Lower lobe of right lung (tissue), 2 donors: ENCODE measurements at regions not wholly inside any gene's neighbourhood (a gene's known extent, or its start where the extent isn't known, plus 50 kb on each side); places are given as distances from the start of the nearest gene placed in this dataset.

ENCODE experiments used
- ATAC-seq, 2 donors: fragments of 200-7000 bp; cut with Tn5 transposase; one replicate each; pipeline ENCODE4 v1.9.1; 2020 to 2022; ENCODE audit warnings: mild to moderate bottlenecking in 2 of 2, moderate library complexity in 2 of 2
- DNase-seq: peaks from one replicate; pipeline ENCODE4 v3.0.0-alpha.2; 2020
- H3K27ac ChIP-seq: fragments of 200-600 bp; one replicate; pipeline ENCODE4 v1.8.0; 2022
- H3K27me3 ChIP-seq: fragments of 200-600 bp; one replicate; pipeline ENCODE4 v1.8.0; 2022; ENCODE audit warnings: low read depth
- H3K36me3 ChIP-seq: fragments of 200-600 bp; one replicate; pipeline ENCODE4 v1.8.0; 2022; ENCODE audit warnings: mild to moderate bottlenecking
- H3K4me1 ChIP-seq: fragments of 200-600 bp; one replicate; pipeline ENCODE4 v1.8.0; 2022
- H3K4me3 ChIP-seq: fragments of 200-600 bp; one replicate; pipeline ENCODE4 v1.8.0; 2022; ENCODE audit warnings: mild to moderate bottlenecking
- H3K9me3 ChIP-seq: fragments of 200-600 bp; one replicate; pipeline ENCODE4 v1.8.0; 2022
- intact Hi-C: fragments of 100-400 bp; cut with DNase I; formaldehyde crosslinking; loops from one replicate; pipeline ENCODE4 v1.11.0; 2022
- TF ChIP-seq, protein P1 (sequence below): fragments of 200-600 bp; IDR thresholded peaks from one replicate; pipeline ENCODE4 v1.8.0; 2022; ENCODE audit warnings: antibody characterized with exemption, mild to moderate bottlenecking
- donor health status: DM: no; HTN: yes; CAD: no; lungs with severe emphysema.

DNA sequence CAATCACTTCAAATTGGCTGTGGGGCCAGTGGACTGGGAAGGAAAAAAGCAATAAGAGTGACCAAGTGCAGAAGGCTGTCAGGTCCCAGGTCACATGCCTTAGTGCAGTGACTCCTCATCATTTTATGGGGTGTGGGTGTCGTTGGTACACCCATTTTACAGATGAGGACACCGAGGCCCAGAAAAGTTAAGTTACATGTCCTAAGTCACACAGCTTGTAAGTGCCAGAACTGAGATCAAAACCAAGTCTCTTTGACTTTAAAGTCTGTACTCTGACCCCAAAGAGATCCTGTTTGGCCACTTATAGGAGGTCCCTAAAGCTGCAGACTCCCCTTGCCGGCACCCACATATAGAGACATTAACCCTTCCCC lies 63.0 kb upstream of the POLG start:
- Histone ChIP-seq H3K4me1 (peaks cover 10% of the 10 kb centered on the region), H3K9me3 (no peaks in the 10 kb centered on the region), H3K36me3 (no peaks in the 10 kb centered on the region), H3K27ac (no peak overlapping the region), H3K4me3 (no peak overlapping the region), H3K27me3 (peaks cover 84% of the 10 kb centered on the region)
- intact Hi-C loops: no loop called here
- TF ChIP-seq, protein P1, sequence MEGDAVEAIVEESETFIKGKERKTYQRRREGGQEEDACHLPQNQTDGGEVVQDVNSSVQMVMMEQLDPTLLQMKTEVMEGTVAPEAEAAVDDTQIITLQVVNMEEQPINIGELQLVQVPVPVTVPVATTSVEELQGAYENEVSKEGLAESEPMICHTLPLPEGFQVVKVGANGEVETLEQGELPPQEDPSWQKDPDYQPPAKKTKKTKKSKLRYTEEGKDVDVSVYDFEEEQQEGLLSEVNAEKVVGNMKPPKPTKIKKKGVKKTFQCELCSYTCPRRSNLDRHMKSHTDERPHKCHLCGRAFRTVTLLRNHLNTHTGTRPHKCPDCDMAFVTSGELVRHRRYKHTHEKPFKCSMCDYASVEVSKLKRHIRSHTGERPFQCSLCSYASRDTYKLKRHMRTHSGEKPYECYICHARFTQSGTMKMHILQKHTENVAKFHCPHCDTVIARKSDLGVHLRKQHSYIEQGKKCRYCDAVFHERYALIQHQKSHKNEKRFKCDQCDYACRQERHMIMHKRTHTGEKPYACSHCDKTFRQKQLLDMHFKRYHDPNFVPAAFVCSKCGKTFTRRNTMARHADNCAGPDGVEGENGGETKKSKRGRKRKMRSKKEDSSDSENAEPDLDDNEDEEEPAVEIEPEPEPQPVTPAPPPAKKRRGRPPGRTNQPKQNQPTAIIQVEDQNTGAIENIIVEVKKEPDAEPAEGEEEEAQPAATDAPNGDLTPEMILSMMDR: no peak
- ATAC-seq (no peak), DNase-seq (no peak)

DNA sequence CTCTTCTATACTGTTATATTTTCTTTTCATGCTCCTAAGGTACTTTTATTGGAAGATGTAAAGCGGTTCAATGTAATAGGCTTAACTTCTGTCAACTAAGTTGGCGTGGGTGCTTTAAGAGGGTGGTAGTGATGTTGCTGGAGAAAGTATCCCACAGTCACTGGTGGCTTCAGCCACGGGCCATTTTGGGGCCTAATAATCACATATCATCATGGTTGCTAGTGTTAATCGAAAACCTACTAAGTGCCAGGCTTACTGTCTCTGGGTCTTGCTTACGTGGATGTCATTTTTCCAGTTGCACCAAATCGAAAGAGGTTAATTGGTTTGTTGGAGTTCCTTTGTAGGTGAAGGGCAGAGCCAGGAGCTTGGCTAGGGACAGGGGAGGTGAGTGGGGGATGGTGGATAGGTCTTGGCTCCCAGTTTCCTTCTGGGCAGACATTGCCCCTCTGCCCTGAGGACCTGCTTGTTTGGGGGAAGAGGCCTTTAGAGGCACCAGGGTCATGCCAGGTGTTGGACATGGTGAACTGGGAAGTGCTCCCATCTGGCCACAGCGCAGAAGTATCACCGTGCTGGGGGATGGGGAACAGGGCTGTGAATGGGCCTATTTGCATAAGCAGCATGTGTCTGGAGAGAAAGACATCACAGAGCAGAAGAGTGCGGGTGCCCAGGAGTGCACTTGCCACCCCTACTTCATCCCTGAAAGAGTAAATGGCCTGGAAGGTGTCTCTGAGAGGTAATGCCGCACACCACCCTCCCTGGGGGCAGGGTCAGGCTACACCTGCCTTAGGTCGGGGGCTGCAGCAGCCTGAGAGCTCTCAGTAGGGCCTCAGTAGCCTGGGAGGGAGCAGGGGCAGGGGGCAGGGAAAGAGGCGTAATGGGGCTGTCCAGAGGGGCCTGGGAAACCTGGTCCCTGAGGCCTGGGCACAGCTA lies 62.4 kb upstream of the POLG start:
- peaks cover 10% of the 10 kb centered on the region for H3K4me1 ChIP-seq
- no peak overlapping the region for H3K4me3 ChIP-seq
- H3K9me3 ChIP-seq: no peaks in the 10 kb centered on the region
- no peak for ATAC-seq
- H3K27me3 ChIP-seq: peaks cover 84% of the 10 kb centered on the region
- intact Hi-C loops: no loop called here
- H3K27ac ChIP-seq: no peak overlapping the region
- no peaks in the 10 kb centered on the region for H3K36me3 ChIP-seq
- TF ChIP-seq, protein P1: no peak
- no peak for DNase-seq

DNA sequence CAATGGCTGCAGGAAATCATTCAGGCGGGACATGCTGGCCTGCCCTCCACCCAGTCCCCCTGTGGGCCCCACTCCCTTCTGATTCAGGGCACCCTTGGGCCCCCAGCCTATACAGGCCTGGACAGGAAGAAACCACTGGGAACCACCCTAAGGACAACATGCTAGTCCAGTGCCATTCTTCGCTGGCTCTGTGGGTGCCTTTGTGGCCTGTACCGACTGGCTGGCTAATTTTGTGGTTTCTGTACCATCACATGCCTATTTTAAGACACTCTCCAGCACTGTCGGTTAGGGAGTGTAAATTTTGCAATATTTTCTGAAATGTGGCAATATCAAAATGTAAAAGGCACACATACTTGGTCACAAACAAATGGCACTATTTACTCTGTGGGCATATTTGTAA lies 61.4 kb upstream of the POLG start:
- Histone ChIP-seq H3K27ac (no peak overlapping the region), H3K4me1 (peaks cover 10% of the 10 kb centered on the region), H3K9me3 (no peaks in the 10 kb centered on the region), H3K27me3 (peaks cover 84% of the 10 kb centered on the region), H3K36me3 (no peaks in the 10 kb centered on the region), H3K4me3 (no peak overlapping the region)
- ATAC-seq (peak; percentile 39 to 58), DNase-seq (no peak)
- intact Hi-C loops: no loop called here
- TF ChIP-seq, protein P1: no peak

DNA sequence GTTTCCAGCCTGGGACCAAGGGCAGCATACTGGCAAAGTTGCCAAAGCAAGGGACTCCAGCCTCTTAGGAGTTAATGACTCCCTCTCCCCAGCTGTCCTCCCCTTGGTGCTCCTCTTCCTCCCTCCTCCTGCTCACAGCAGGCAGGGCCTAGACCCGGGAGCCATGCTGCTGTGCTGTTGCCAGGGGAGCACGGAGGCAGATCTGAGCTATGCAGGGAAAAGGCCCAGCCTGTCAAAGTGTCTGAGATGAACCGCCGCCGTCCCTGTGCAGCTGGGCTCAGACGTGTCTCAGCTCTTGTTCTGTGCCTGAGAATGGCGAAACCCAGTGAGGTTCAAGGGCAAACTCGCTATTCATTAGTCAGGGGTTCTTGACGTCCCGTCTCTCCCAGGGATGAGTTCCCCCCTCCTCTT lies 60.8 kb upstream of the POLG start:
- DNase-seq (no peak), ATAC-seq (no peak)
- Histone ChIP-seq H3K4me1 (peaks cover 10% of the 10 kb centered on the region), H3K4me3 (no peak overlapping the region), H3K9me3 (no peaks in the 10 kb centered on the region), H3K36me3 (no peaks in the 10 kb centered on the region), H3K27ac (no peak overlapping the region), H3K27me3 (peaks cover 79% of the 10 kb centered on the region)
- intact Hi-C loops: no loop called here
- TF ChIP-seq, protein P1: no peak

DNA sequence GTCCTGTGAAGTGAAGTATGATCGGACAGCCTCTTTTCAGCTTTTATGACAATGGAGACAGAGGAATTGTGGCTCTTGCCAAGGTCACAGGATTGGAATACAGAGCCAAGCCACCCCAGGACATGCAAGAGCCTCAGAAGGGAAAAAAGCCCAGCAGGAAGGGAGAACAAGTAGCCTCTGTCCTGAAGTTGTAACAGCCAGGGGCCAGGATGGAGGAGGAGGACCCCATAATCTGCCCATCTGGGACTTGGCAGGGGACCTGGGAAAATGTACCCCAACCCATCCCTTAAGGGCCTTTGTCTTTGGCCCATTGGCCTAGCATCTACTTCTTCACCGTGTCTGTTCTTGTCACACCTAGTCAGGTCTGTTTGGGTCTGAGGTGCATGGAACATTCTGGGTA lies 60.4 kb upstream of the POLG start:
- H3K4me3 ChIP-seq: no peak overlapping the region
- H3K4me1 ChIP-seq: peaks cover 10% of the 10 kb centered on the region
- DNase-seq: no peak
- ATAC-seq: no peak
- no peaks in the 10 kb centered on the region for H3K9me3 ChIP-seq
- TF ChIP-seq, protein P1: no peak
- H3K36me3 ChIP-seq: no peaks in the 10 kb centered on the region
- no peak overlapping the region for H3K27ac ChIP-seq
- intact Hi-C loops: no loop called here
- peaks cover 79% of the 10 kb centered on the region for H3K27me3 ChIP-seq
